A673 (cell line): ENCODE measurements at regions not wholly inside any gene's neighbourhood (a gene's known extent, or its start where the extent isn't known, plus 50 kb on each side); places are given as distances from the start of the nearest gene placed in this dataset.

Experiments
- CTCF ChIP-seq: fragments of 300-800, 200-600 bp; sonication (generic); conservative IDR thresholded peaks from 2 replicates; pipeline ENCODE4 v1.5.1; 2017; ENCODE audit warnings: low read depth, mild to moderate bottlenecking, antibody characterized with exemption, low read length, moderate library complexity, mixed read lengths
- EZH2 ChIP-seq: fragments of 200-600 bp; sonication (generic); IDR thresholded peaks from 2 replicates; pipeline ENCODE4 v1.6.1; 2017; ENCODE audit warnings: borderline replicate concordance, low read depth, mild to moderate bottlenecking, mixed read lengths, antibody characterized with exemption, low read length; ENCODE audit not compliant: poor library complexity, severe bottlenecking

- TF ChIP-seq CTCF (no peak), EZH2 (no peak)
Observed at GRCh38 chr4:26106776-26107175, 192.8 kb downstream of the SMIM20 start.
